ENCODE measurements at regions not wholly inside any gene's neighbourhood (a gene's known extent, or its start where the extent isn't known, plus 50 kb on each side); places are given as distances from the start of the nearest gene placed in this dataset.

DNA sequence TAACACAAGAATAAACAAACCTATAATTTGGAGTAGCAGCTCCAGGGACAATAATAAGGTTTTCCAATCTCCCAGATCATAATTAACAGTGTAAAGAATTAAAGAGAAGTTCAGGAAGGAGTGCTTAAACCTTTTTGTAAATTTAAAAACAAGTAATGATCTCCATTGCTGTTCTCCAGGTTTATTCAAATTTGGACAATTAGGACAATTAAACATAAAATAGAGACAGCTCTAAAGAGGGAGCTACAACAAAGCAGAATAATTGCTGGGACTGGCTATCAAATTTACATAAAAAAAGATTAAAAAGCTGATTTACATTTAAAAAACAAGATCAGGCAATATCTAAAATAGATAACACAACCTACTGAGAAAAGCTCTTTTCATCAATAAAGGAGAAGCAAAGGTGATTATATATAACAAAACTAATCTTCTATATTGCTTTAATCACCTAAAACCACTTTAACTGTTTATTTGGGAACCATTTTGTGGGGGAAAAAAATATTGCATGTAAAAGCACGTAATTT, 80.1 kb upstream of the CREB1 start:
- no peak for DNase-seq (ENCODE audit: low read depth)

DNA sequence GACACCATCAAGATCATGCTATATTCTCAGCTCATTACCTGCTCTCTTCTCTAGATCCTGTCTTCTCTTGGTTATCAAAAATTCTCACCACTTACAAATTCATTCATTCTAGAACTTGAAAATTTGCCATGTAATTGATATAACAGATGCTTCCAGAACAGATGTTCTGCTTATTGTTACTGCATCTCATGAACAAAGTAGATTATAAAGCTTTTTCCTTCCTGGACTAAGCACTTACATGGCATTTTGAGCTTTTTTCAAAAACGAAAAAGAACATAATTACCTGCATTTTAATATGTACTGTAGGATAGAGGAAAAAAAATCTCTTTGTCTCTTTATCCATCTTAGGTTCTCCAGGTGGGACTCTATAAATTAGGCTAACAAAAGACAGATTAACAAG, 79.6 kb upstream of the CREB1 start:
- no peak for DNase-seq (ENCODE audit: low read depth)

DNA sequence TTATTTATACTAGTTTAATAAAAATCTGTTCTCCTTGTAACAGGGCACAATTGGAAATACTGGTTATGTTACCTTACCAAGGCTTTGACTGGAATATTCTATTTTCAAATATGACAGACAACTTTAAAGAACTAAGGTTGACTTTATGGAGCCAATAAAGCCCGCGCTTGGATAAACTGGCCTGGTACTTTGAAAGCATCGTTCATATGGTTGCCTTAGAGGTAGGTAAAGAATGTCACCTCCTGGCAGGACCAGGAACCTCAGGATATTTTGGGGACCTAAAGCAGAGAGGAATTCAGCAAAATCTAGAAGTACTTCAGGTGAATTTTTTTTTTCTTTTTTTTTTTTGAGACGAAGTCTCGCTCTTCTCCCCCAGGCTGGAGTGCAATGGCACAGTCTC, 71.2 kb upstream of the CREB1 start:
- DNase-seq (ENCODE audit: low read depth): no peak

DNA sequence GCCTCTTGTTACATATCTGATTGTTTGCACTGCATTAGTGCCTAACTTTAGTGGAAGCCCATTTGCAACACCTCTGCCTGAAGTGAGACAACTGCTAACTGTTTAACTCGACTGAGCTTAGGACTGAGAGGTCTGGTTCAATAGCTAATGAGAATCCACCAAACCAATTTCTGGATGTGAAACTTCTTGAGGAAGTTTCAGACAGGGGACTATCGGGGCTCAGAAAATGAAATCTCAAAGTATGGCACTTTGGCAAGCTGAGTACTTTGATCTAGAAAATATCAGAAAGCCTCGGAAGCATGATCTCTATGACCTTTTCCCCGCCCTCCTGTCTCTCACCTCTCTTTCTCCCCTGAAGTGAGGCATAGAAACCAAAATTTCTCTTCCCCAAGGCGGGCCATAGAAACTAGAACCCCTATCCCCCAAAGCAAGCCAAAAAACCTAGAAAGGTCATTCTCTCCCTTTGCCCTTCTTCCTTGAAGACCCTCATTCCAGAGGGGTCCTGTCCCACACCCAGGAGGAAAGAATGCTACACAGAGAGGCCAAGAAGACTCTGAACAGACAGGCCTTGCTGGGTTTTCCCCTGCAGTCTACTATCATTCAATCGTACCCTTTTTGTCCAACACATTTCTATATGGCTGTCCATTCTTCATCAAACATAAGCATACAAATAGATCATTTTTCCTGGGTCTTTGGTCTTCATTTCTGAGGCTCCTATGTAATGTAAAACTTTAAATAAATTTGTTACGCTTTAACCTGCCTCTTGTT, 69.6 kb upstream of the CREB1 start:
- DNase-seq (ENCODE audit: low read depth): no peak

DNA sequence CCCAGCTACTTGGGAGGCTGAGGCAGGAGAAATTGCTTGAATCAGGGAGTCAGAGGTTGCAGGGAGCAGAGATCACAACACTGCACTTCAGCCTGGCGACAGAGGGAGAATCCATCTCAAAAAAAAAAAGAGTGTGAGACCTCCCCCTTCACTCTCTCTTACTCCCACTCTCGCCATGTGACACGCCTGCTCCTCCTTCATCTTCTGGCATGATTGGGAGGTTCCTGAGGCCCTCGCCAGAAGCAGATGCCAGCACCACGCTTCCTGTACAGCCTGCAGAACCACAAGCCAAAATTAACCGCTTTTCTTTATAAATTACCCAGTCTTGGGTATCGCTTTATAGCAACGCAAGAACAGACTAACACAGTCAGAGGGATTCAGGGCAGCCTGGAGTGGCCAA, 66.3 kb upstream of the CREB1 start:
- DNase-seq (ENCODE audit: low read depth): no peak

DNA sequence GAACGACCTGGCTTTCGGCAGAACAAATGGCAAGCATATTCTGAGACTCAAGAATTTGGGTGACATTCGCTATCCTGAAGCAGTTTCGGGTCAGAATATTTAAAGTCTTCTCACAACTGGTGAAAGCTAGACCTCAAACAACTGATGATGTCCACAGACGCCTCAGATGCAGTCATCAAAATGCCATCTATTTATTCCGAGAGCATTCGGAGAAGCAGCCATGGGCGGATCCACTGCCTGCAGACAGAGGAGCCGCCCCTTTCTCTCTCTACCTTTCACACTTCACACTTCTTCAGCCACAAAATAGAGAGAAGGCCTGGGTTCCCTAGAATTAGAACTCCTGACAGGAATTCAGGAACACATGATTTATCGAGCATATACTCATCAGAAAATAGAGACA, 65.8 kb upstream of the CREB1 start:
- no peak for DNase-seq (ENCODE audit: low read depth)

DNA sequence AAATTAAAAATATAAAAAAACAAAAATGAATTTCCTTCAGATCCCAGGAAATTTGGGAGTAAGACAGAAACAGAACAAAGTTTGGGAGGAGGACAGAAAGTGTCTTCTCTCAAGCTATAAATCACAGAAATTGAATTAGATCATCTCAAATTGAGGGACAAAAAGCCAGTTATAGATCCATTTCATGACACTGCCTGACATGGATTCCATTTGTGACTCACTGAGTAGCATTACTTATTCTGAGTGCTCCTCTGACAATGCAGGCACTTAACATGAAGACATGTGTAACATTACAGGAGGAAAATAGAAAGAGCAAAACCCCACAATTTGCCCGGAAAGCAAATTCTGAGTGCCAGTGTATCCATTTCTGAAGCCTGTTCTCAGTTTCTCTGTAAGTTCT, 63.9 kb upstream of the CREB1 start:
- no peak for DNase-seq (ENCODE audit: low read depth)

DNA sequence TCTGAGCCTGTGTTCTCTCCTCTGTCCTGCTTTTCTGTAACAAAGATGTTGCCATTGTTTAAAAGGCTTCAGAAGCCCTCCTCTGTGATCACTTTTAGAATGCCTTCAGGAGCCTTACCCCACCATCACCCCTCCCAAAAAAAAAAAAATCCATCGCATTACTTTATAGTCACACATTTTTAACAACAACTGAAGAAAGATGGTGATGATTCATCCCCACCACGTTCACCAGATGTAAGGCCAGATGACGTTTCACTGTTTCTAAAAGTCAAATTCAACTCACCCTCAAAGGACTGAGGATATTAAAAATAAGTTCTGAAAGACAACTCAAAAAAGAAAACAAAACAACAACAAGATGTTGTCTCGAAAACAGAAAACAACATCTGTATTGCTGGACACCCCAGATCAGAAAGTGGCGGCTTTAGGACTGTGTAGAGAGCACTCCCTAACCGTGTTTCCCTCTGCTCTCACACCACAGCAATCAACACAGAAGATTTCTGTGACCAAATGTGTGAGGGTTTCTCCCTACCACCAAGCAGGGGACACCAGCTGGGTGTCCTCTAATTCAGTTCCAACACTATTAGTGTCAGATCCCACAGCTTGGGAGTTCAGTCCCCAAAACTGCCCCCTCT, 61.9 kb upstream of the CREB1 start:
- DNase-seq (ENCODE audit: low read depth): no peak

DNA sequence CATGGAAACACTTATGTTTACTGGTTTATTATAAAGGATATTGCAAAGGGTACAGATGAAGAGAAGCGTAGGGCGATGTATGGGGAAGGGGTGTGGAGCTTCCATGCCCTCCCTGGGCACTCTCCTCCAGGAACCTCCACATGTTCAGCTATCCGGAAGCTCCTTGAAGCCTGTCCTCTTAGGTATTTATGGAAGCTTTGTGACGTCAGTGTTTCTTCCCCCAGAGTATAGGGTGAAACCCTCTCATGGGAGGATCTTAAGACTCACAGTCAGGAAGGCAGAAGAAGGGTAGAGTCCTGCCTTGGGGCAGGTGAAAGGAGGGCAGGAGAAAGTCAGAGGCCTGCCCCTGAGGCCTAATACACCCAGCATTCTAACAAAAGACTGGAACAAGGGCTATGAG, 61.3 kb upstream of the CREB1 start:
- DNase-seq (ENCODE audit: low read depth): no peak

DNA sequence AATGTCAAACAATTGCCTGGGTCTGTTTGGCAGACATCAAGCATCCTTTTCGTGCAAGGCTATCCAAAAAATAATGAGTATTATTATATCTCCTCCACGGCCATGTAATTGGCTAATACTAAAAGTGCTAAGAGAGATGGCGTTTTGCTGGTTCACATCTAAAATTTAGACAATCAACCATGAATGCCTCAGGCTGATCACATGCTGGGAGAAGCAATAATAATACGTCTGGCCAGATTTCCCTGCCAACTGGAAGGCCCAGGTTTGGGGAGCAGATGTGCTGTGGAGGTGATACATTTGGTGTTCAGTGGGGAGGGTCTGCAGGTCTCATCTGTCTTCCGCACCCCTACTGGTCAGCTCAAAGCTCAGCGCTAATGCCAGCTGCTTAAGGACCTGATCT, 60.3 kb upstream of the CREB1 start:
- no peak for DNase-seq (ENCODE audit: low read depth)

DNA sequence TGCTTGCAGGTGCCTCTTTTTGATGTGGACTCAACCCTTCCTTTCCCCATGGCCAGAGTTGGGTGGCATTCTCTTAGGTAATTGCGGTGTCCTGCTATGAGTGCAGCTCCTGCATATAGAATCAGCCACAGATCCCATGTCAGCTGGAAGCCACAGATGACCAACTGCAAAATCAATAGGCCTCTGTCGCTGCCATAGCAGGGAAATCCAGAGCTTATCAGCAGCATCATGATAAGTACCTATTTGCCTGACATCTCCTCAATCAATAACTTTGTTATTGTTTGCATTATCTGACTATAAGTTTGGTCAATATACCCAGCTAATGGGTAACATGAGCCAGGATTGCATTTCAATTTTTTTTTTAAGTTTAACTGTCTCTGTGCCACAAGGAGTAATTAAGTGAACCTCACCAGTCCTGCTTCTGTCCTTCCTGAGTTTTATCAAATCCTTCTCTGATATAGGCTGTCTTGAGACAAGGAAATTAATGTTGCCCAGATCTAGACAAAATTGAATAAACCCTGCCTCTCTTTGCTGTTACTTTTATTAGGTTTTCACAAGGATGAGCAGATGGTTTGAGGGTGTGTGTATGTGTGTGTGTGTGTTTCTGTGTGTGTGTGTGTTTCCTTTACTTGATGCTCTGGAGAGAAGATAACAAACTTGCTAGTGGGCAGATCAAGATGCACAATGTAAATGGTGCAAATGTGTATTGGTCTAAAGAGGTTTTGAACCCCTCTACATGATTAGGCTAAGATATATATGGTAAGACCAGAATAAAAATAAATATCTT, 59.6 kb upstream of the CREB1 start:
- DNase-seq (ENCODE audit: low read depth): no peak

DNA sequence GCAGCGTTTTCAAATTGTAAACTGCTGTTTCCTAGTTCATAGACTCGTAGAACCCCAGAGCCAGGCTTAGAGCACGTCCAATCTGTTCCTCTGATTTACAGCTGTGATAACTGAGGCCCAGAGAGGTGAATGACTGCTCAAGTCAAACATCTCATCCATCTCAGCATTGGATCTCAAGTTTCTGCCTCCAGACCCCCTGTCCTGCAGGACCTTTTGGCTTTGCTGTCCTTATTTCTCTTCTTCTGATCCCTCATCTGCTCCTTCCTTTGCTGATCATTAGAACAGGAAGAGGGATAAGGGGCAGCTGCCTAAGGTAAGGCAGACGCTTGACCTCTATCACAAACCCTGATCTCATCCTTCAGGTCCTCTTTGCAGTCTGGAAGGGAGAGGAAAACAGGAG, 58.5 kb upstream of the CREB1 start:
- DNase-seq (ENCODE audit: low read depth): no peak

DNA sequence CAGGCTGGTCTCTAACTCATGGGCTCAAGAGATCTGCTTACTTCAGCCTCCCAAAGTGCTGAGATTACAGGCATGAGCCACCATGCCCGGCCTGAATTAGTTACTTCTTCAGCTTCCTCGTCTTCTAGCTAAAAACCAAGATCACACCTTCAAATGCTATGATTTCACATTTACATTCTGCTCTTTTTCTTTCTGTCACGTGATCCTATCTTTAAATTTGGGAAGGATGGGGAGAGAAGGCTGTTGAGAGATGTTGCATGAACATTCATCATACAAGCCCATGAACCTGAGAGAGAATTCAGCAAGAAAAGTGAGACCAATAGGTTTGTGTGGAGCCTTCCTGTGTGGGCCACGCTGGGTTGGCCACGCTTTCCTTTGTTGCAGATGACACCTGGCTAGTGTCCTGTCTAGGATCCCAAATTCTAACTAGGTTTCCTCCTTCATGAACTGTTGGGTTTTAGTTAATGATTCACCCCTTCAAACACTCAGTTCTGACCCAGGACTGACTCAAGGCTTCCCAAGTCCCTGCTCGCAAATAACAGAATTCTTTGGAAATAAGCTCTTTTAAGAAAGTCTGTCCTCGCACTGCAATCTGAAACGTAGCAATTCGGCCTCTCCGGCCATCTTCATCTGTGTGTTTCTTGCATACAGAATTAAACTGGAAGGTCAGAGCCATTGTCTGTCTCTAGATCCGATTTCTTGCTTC, 57.3 kb upstream of the CREB1 start:
- DNase-seq (ENCODE audit: low read depth): no peak

DNA sequence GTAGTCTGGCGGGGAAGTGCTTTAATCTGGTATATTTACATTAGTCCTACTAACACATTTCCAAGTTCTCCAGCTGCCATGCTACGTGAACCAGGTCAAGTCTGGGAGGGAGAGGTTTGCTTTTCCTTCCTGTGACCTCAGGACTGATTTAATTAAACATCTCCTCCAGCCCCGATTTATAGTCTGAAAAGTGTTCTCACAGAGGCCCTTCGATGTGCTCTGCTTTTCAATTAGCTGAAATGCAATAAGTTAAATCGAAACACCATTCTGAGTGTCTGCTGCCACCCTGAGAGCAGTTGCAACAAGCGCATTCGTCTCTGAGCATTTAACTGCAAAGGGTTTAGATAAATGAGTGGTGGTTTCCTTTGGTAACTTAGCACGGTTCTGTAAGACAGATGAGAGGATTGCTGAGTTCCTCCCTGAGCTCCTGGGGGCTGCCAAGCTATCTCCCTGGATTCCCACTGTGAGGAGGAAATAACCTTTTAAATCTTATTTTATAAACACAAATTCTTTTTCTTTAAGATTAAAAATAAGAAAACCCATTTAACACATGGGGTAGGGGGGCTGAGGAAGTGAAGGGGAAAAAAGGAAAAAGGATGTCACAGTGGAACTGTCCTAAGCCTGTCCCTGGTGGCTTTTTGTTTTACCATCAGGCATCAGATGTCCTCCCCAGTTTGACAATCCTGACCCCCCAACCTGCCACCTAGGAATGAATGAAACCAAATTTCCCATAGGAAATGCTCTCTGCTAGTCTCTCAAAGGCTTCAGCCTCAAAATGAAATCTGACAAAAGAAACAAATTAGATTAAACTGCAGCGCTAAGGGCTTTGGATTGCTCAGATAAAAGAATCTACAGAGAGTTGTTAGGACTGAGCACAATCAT, 56.5 kb upstream of the CREB1 start:
- peak; percentile 12 for DNase-seq (ENCODE audit: low read depth)

DNA sequence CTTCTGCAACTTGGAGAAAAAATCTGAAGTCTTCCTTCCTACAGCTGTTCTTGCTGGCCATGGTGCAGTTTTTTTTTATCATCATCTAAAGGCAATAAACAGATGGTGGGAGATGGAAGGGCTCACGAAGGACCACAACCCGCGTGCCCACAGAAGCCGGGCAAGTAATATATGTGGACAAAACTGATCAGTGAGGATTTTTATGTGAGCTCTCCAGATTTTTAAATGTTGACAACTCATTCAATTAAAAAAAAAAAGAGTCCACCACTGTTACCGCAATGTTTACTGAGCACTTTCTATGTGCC, 55.9 kb upstream of the CREB1 start:
- DNase-seq (ENCODE audit: low read depth): no peak

DNA sequence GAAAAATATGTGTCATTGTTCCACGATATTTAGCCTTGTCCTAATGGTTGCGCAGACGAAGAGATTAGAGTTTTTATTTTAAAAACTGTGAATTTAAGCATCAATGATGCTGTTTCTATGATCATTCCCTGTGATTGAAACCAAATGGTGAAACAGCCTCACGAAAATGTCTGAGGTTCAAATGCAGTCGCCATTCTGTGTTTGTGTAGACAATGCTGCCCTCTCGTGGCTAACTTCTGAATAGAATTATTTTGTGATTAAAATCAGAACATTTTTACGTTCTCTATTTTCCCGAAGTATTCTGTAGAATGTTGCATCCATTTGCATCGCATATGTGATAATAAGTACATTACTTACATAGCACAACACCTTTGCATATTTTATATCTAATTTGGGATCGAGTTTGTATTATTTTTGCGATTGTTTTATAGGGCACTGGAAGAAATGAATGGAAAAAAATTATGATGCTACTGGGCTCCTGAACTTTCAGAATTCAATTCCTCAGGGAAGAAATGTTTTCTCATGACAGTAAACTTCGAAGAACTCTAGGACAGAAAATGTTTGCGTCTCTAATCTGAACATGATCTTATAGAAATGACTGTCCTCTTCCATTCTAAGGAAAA, 54.8 kb upstream of the CREB1 start:
- DNase-seq (ENCODE audit: low read depth): no peak

DNA sequence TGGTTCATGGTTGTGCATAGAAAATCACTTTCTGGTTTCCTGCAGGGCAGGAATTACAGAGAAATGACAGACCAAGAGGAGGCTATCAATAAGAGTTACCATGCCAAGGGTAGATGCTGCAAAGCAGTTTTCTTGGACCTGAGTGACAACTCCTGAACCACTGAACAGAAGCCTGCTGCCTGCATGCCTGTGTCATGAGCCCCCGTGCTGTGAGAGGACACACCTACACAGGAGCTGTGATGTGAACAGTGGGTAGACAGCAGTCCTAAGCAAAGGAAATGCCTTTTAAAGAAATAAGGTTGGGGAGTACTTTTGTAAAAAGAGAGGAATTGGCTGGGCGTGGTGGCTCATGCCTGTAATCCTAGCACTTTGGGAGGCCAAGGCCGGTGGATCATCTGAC, 54.2 kb upstream of the CREB1 start:
- DNase-seq (ENCODE audit: low read depth): no peak

DNA sequence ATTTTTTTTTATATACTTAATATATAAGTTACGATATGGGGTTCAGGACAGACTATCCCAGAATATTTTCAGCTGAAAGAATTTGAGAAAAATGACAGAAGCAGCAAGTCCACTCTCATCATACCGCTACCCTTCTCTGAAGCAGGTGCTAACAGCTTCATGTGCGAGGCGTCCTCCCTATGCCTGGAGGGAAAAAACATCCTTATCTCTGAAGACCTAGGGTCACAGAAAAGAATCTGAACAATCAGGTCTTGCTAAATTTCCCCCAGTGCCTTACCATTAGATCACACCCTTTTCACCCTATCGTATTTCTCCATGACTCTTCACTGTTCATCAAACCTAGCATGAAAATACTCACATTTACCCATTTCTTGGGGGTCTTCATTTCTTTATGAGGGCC, 51.9 kb upstream of the CREB1 start:
- DNase-seq (ENCODE audit: low read depth): no peak

DNA sequence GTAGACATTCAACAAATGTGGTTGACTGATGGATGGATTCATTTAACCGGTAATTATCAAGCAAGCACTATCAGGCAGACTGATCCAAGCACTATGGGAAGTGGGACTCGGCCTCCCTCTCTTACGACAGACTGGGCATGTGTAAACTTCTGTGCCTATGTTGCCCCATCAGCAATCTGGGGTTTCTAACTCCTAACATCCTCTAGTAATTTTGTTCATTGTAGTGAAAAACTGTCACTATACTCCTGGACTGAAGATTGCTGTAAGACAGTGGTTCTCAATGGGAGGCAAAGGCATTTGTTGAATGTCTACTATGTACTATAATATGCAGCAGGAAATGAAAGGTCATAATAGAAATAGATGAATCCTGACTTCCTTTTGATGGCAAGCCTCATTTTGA, 51.2 kb upstream of the CREB1 start:
- DNase-seq (ENCODE audit: low read depth): no peak

DNA sequence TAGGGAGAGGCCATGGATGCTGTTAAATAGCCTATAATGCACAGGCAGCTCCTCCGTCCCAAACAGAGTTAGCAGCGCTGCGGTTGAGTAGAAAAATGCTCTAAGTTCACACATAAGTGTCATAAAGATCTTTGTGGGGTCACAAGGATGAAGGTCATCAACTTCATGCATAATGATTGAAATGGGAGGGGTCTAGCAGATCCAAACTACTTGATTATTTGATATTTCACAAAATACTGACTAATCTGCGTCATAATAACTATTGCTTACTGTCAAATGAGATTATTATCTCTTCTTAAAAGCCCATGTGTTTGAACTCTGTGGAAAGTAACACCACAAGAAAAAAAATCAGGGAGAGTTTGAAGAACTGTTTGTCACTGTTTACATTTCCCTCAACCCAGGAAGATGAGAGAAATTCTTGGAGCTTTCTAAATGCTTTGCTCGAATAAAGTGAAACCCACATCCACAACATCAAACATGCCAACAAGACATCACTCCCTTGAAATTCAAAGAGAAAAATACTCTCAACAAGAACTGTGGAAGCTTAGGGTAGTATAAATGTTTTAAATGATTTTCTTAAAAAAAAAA, 50.5 kb upstream of the CREB1 start:
- DNase-seq (ENCODE audit: low read depth): no peak
